PC-3 (cell line): ENCODE measurements at regions not wholly inside any gene's neighbourhood (a gene's known extent, or its start where the extent isn't known, plus 50 kb on each side); places are given as distances from the start of the nearest gene placed in this dataset.
A peak's percentile ranks its signal among the peaks of the same experiment; 100 is the strongest.

Experiments
- ATAC-seq: fragments of 200-7000 bp; cut with Tn5 transposase; 2 replicates; pipeline ENCODE4 v1.9.1; 2020; ENCODE audit warnings: mild to moderate bottlenecking, moderate library complexity
- BruUV-seq: library from RNA; stranded (reverse); fragments of 400-500 nt; replicated peaks from 2 replicates; lab custom pipeline; 2021; lab: Mats Ljungman, UMichigan
- CTCF ChIA-PET: fragments of 300-600 bp; sonication (Branson Sonifier 250); formaldehyde crosslinking; loops from one replicate; lab custom pipeline; 2022; ENCODE audit warnings: antibody characterized with exemption; lab: Charles Lee
- POLR2A ChIA-PET: fragments of 300-600 bp; sonication (Branson Sonifier 250); formaldehyde crosslinking; loops from one replicate; lab custom pipeline; 2022; ENCODE audit warnings: antibody characterized with exemption; ENCODE audit not compliant: unreplicated experiment; lab: Charles Lee
- DNase-seq: peaks from one replicate; pipeline ENCODE4 v3.0.0-alpha.2; 2015
- H2AFZ ChIP-seq: fragments of 300-600 bp; sonication (generic); 2 replicates; pipeline ENCODE4 v1.6.0; 2016; ENCODE audit warnings: antibody characterized with exemption, low read length
- H3F3A ChIP-seq: fragments of 300-600 bp; sonication (generic); one replicate; pipeline ENCODE4 v1.6.0; 2017; ENCODE audit warnings: antibody characterized with exemption, low read length, control low read depth, mild to moderate bottlenecking; ENCODE audit not compliant: unreplicated experiment
- H3K27ac ChIP-seq: fragments of 300-600 bp; sonication (generic); 2 replicates; pipeline ENCODE4 v1.5.1; 2016; ENCODE audit warnings: mild to moderate bottlenecking, low read length
- H3K27me3 ChIP-seq: fragments of 300-600 bp; sonication (generic); 2 replicates; pipeline ENCODE4 v1.6.1; 2016; ENCODE audit warnings: low read length, mixed read lengths
- H3K36me3 ChIP-seq: fragments of 300-600 bp; sonication (generic); 2 replicates; pipeline ENCODE4 v1.6.1; 2016; ENCODE audit warnings: low read depth, mixed run types, low read length, mixed read lengths
- H3K4me1 ChIP-seq: fragments of 300-600 bp; sonication (generic); 2 replicates; pipeline ENCODE4 v1.5.1; 2016; ENCODE audit warnings: low read length; ENCODE audit not compliant: insufficient read depth
- H3K4me2 ChIP-seq: fragments of 300-600 bp; sonication (generic); 2 replicates; pipeline ENCODE4 v1.6.0; 2016; ENCODE audit warnings: low read length
- H3K4me3 ChIP-seq: fragments of 300-600 bp; sonication (generic); 2 replicates; pipeline ENCODE4 v1.5.1; 2016; ENCODE audit warnings: mild to moderate bottlenecking, low read length, mixed read lengths
- H3K79me2 ChIP-seq: fragments of 300-600 bp; sonication (generic); 2 replicates; pipeline ENCODE4 v1.6.1; 2017; ENCODE audit warnings: low read length, mixed read lengths
- H3K9ac ChIP-seq: fragments of 300-600 bp; sonication (generic); 2 replicates; pipeline ENCODE4 v1.6.0; 2016; ENCODE audit warnings: mild to moderate bottlenecking, low read length
- H3K9me2 ChIP-seq: fragments of 300-600 bp; sonication (generic); replicated peaks from 2 replicates; pipeline ENCODE4 v1.6.1; 2016; ENCODE audit warnings: mixed run types, low read length, mixed read lengths
- H3K9me3 ChIP-seq: fragments of 300-600 bp; sonication (generic); 2 replicates; pipeline ENCODE4 v1.6.1; 2016; ENCODE audit warnings: low read length, mixed read lengths
- H4K20me1 ChIP-seq: fragments of 300-600 bp; sonication (generic); 2 replicates; pipeline ENCODE4 v1.6.1; 2016; ENCODE audit warnings: low read length, mixed read lengths
- CTCF ChIP-seq: fragments of 300-600 bp; sonication (generic); conservative IDR thresholded peaks from 2 replicates; pipeline ENCODE4 v1.5.1; 2017; ENCODE audit warnings: antibody characterized with exemption, low read depth, mild to moderate bottlenecking, low read length
- EZH2 ChIP-seq: fragments of 300-600 bp; sonication (generic); IDR thresholded peaks from one replicate; pipeline ENCODE4 v1.6.1; 2017; ENCODE audit warnings: antibody characterized with exemption, mild to moderate bottlenecking, low read length; ENCODE audit not compliant: unreplicated experiment
- EZH2phosphoT487 ChIP-seq: fragments of 300-600 bp; sonication (generic); IDR thresholded peaks from 2 replicates; pipeline ENCODE4 v1.6.1; 2018; ENCODE audit warnings: mild to moderate bottlenecking, antibody characterized with exemption, low read length, borderline replicate concordance
- intact Hi-C: fragments of 100-400 bp; cut with micrococcal nuclease; formaldehyde crosslinking; loops from 2 replicates; pipeline ENCODE4 v1.9.0; 2023

GRCh38 chr2:58535182-58535581, 294.1 kb upstream of the FANCL start:
- ATAC-seq (no peak), DNase-seq (no peak)
- CTCF ChIA-PET: no interaction called here
- H3K27ac ChIP-seq: no peak overlapping the region
- peaks cover 14% of the 10 kb centered on the region; the same call in 1 of the 2 replicates for H3K4me1 ChIP-seq
- no peak overlapping the region for H3K4me3 ChIP-seq
- no peaks in the 10 kb centered on the region for H3K9me2 ChIP-seq
- no peaks in the 10 kb centered on the region for H3K36me3 ChIP-seq
- no peaks in the 10 kb centered on the region for H3K27me3 ChIP-seq
- no peak overlapping the region for H3K4me2 ChIP-seq
- H3F3A ChIP-seq: no peaks in the 10 kb centered on the region
- H4K20me1 ChIP-seq: no peaks in the 10 kb centered on the region
- POLR2A ChIA-PET: no interaction called here
- intact Hi-C loops: no loop called here
- H2AFZ ChIP-seq: no peak overlapping the region
- no TSS peak for BruUV-seq
- H3K79me2 ChIP-seq: no peaks in the 10 kb centered on the region
- no peak overlapping the region for H3K9ac ChIP-seq
- H3K9me3 ChIP-seq: no peaks in the 10 kb centered on the region
- TF ChIP-seq EZH2: no peak
- TF ChIP-seq CTCF: no peak
- TF ChIP-seq EZH2phosphoT487: no peak

- Histone ChIP-seq H3K9me2 (no peaks in the 10 kb centered on the region), H3F3A (no peaks in the 10 kb centered on the region), H3K4me3 (no peak overlapping the region), H3K27me3 (no peaks in the 10 kb centered on the region), H3K36me3 (no peaks in the 10 kb centered on the region), H2AFZ (no peak overlapping the region), H3K9ac (no peak overlapping the region), H3K79me2 (no peaks in the 10 kb centered on the region), H3K27ac (no peak overlapping the region), H4K20me1 (no peaks in the 10 kb centered on the region), H3K9me3 (no peaks in the 10 kb centered on the region), H3K4me2 (no peak overlapping the region), H3K4me1 (peaks cover 9% of the 10 kb centered on the region; the same call in 1 of the 2 replicates)
- intact Hi-C loops: no loop called here
- ChIA-PET POLR2A (no interaction called here), CTCF (interaction anchor here (0.7 kb wide), 1 partner anchor 1050 kb away, joined by 4 read pairs; no protein-coding TSS in a partner anchor)
- peak; percentile 43 for DNase-seq
- ATAC-seq: no peak
- TF ChIP-seq CTCF: no peak
- no peak for TF ChIP-seq EZH2
- TF ChIP-seq EZH2phosphoT487: no peak
- BruUV-seq: no TSS peak
Observed at GRCh38 chr2:58533376-58533775, 292.3 kb upstream of the FANCL start.

- Histone ChIP-seq H3K79me2 (no peaks in the 10 kb centered on the region), H3K36me3 (no peaks in the 10 kb centered on the region), H3K9me3 (no peaks in the 10 kb centered on the region), H4K20me1 (no peaks in the 10 kb centered on the region), H3F3A (no peaks in the 10 kb centered on the region), H3K4me1 (peaks cover 9% of the 10 kb centered on the region; the same call in 1 of the 2 replicates), H3K9ac (no peak overlapping the region), H3K9me2 (no peaks in the 10 kb centered on the region), H3K4me2 (no peak overlapping the region), H2AFZ (no peak overlapping the region), H3K27me3 (no peaks in the 10 kb centered on the region), H3K4me3 (no peak overlapping the region), H3K27ac (no peak overlapping the region)
- POLR2A ChIA-PET: no interaction called here
- DNase-seq: peak; percentile 70
- TF ChIP-seq CTCF (no peak), EZH2 (no peak), EZH2phosphoT487 (no peak)
- CTCF ChIA-PET: no interaction called here
- no TSS peak for BruUV-seq
- ATAC-seq: peak; percentile 18; the same call in 1 of the 2 replicates
- intact Hi-C loops: no loop called here
Observed at GRCh38 chr2:58532641-58533040, 291.5 kb upstream of the FANCL start.
